ENCODE measurements at regions not wholly inside any gene's neighbourhood (a gene's known extent, or its start where the extent isn't known, plus 50 kb on each side); places are given as distances from the start of the nearest gene placed in this dataset.

DNA sequence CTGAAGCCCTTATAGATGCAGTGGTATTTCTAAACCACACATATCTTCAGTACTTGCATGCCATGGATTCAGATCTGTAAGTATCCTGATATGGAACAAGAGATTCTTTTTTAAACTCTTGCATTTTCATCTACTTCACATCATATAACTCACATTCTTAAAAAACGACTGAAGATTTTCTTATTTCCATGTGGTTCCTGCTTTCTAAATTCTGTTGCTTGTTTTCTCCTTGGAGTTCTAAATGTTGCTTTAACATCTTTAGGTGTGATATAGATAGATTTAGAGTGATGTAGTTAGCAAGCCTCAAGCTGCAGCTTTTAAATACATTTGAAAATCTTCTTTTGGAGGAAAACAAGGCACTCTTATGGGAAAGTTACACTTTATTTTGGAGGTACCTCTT is 455.4 kb downstream of the FOXG1 start:
- H3K27me3 ChIP-seq (ENCODE audit: insufficient read depth, low read depth) = no peaks in the 10 kb centered on the region
- H3K4me1 ChIP-seq (ENCODE audit: low read depth, poor library complexity, severe bottlenecking) = no peaks in the 10 kb centered on the region
- no peaks in the 10 kb centered on the region for H3K36me3 ChIP-seq (ENCODE audit: insufficient read depth)
- no peak overlapping the region for H3K4me3 ChIP-seq (IDR thresholded peaks at IDR 0.05; ENCODE audit: insufficient read depth, low read depth, low read length)
- TF ChIP-seq, protein P1, sequence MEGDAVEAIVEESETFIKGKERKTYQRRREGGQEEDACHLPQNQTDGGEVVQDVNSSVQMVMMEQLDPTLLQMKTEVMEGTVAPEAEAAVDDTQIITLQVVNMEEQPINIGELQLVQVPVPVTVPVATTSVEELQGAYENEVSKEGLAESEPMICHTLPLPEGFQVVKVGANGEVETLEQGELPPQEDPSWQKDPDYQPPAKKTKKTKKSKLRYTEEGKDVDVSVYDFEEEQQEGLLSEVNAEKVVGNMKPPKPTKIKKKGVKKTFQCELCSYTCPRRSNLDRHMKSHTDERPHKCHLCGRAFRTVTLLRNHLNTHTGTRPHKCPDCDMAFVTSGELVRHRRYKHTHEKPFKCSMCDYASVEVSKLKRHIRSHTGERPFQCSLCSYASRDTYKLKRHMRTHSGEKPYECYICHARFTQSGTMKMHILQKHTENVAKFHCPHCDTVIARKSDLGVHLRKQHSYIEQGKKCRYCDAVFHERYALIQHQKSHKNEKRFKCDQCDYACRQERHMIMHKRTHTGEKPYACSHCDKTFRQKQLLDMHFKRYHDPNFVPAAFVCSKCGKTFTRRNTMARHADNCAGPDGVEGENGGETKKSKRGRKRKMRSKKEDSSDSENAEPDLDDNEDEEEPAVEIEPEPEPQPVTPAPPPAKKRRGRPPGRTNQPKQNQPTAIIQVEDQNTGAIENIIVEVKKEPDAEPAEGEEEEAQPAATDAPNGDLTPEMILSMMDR (conservative IDR thresholded peaks at IDR 0.05; ENCODE audit: low read depth, low read length) = no peak
- no peak overlapping the region for H2AFZ ChIP-seq (ENCODE audit: low read depth)
- no peak overlapping the region for H3K4me2 ChIP-seq
- H3K27ac ChIP-seq = no peak overlapping the region
- H3K79me2 ChIP-seq (ENCODE audit: insufficient read depth, low read depth) = no peaks in the 10 kb centered on the region
- H3K9ac ChIP-seq = no peak overlapping the region
- no peaks in the 10 kb centered on the region for H4K20me1 ChIP-seq (ENCODE audit: insufficient read depth)

DNA sequence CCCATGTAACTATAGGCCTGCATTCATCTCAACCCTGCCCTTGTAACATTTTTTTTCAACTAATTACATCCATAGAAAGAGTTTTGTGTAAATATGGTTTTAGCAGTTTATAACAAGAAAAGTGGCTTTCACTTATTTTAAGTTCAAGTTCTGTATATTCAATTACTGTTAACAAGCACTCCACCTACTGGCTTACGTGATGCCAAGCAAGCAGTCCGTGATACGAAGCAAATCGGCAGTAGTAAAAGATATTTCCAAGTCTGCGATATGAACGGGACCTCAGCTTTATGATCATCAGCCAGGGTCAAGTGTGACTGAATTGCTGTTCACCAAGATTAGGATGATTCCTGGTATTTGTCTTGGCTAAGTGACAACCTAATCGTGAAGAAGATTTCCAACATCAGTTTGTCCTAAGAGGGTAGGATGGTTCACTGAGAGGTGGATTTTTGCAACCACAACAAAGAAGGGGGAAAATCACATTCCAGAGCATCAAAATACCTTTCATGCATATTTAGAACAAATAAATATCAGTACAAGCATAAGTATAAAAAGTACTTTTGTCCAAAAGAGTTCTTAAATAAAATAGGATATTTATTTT is 456.2 kb downstream of the FOXG1 start:
- no peak overlapping the region for H3K4me2 ChIP-seq
- H2AFZ ChIP-seq (ENCODE audit: low read depth) = no peak overlapping the region
- TF ChIP-seq, protein P1 (conservative IDR thresholded peaks at IDR 0.05; ENCODE audit: low read depth, low read length) = no peak

DNA sequence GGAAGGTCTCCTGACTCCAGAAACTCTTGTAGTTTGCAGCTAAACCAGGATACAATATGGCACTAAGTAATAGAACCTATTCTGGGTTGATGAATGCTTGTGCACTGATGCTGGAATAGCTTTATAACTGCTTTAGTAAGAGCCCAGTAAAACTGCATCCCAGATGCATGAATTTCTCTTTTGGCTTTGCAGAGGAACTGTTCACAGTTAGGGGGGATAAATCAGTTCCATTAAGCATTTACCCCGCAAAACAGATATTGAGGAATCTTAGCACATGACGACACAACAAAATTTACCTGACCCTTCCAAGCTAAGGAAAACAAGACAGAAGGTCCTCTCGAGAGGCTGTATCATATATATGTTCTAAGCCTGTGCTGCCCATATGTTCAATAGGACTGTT is 457.4 kb downstream of the FOXG1 start:
- TF ChIP-seq, protein P1 (conservative IDR thresholded peaks at IDR 0.05; ENCODE audit: low read depth, low read length) = no peak
- Histone ChIP-seq H2AFZ (ENCODE audit: low read depth) (no peak overlapping the region), H3K79me2 (ENCODE audit: insufficient read depth, low read depth) (no peaks in the 10 kb centered on the region), H3K4me3 (IDR thresholded peaks at IDR 0.05; ENCODE audit: insufficient read depth, low read depth, low read length) (no peak overlapping the region), H3K4me2 (no peak overlapping the region), H3K27me3 (ENCODE audit: insufficient read depth, low read depth) (no peaks in the 10 kb centered on the region), H3K4me1 (ENCODE audit: low read depth, poor library complexity, severe bottlenecking) (no peaks in the 10 kb centered on the region), H3K9ac (no peak overlapping the region), H4K20me1 (ENCODE audit: insufficient read depth) (no peaks in the 10 kb centered on the region), H3K27ac (no peak overlapping the region), H3K36me3 (ENCODE audit: insufficient read depth) (no peaks in the 10 kb centered on the region)

More for the DNA sequence above, 456.2 kb downstream of the FOXG1 start:
- Histone ChIP-seq H3K9ac (no peak overlapping the region), H3K36me3 (ENCODE audit: insufficient read depth) (no peaks in the 10 kb centered on the region), H3K4me3 (IDR thresholded peaks at IDR 0.05; ENCODE audit: insufficient read depth, low read depth, low read length) (no peak overlapping the region), H3K27ac (no peak overlapping the region), H3K79me2 (ENCODE audit: insufficient read depth, low read depth) (no peaks in the 10 kb centered on the region), H3K27me3 (ENCODE audit: insufficient read depth, low read depth) (no peaks in the 10 kb centered on the region), H4K20me1 (ENCODE audit: insufficient read depth) (no peaks in the 10 kb centered on the region), H3K4me1 (ENCODE audit: low read depth, poor library complexity, severe bottlenecking) (no peaks in the 10 kb centered on the region)

DNA sequence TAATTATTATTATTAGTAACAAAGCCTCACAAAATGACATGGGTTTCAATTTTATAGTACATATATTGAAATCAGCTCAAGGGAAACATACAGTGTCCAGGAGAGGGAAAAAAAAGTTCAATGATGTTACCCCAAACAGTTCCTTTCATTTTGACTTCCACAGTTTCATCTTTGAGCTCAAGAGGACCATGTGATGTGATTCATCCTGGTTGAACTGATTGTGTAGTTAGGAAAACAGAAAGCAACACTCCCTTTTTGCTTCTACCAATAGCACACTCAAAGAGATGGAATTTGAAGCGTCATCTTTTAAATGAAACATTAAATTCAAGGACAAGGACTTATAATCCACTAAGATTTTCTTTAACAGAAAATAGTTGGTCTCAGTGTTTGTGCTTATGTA is 461.0 kb downstream of the FOXG1 start:
- Histone ChIP-seq H2AFZ (ENCODE audit: low read depth) (no peak overlapping the region), H3K79me2 (ENCODE audit: insufficient read depth, low read depth) (no peaks in the 10 kb centered on the region), H3K4me3 (IDR thresholded peaks at IDR 0.05; ENCODE audit: insufficient read depth, low read depth, low read length) (no peak overlapping the region), H3K27me3 (ENCODE audit: insufficient read depth, low read depth) (no peaks in the 10 kb centered on the region), H4K20me1 (ENCODE audit: insufficient read depth) (no peaks in the 10 kb centered on the region), H3K9ac (no peak overlapping the region), H3K4me2 (no peak overlapping the region), H3K27ac (no peak overlapping the region), H3K36me3 (ENCODE audit: insufficient read depth) (no peaks in the 10 kb centered on the region), H3K4me1 (ENCODE audit: low read depth, poor library complexity, severe bottlenecking) (no peaks in the 10 kb centered on the region)
- TF ChIP-seq, protein P1 (conservative IDR thresholded peaks at IDR 0.05; ENCODE audit: low read depth, low read length) = no peak

All from KMS-11 (cell line).